Neural cell (in vitro differentiated cells): ENCODE measurements at regions not wholly inside any gene's neighbourhood (a gene's known extent, or its start where the extent isn't known, plus 50 kb on each side); places are given as distances from the start of the nearest gene placed in this dataset.

ENCODE experiments used
- H2AFZ ChIP-seq: fragments of 200-600, 300-800 bp; sonication (generic), shearing (Covaris generic); 2 replicates; pipeline ENCODE4 v1.6.0; 2014; ENCODE audit warnings: low read depth, mild to moderate bottlenecking, antibody characterized with exemption, low read length, moderate library complexity
- H3F3A ChIP-seq: fragments of 200-600 bp; shearing (Covaris generic); 2 replicates; pipeline ENCODE4 v1.6.1; 2016; ENCODE audit warnings: mild to moderate bottlenecking, moderate library complexity, mixed read lengths, antibody characterized with exemption, low read length; ENCODE audit not compliant: insufficient read depth, poor library complexity, severe bottlenecking
- H3K27ac ChIP-seq: fragments of 200-600, 300-800 bp; sonication (generic), shearing (Covaris generic); 2 replicates; pipeline ENCODE4 v1.5.1; 2014; ENCODE audit warnings: mild to moderate bottlenecking, low read length, moderate library complexity
- H3K27me3 ChIP-seq: fragments of 300-800, 200-600 bp; sonication (generic), shearing (Covaris generic); 2 replicates; pipeline ENCODE4 v1.6.0; 2014; ENCODE audit warnings: mild to moderate bottlenecking, low read depth, low read length, moderate library complexity; ENCODE audit not compliant: insufficient read depth
- H3K36me3 ChIP-seq: fragments of 300-800, 200-600 bp; sonication (generic), shearing (Covaris generic); 2 replicates; pipeline ENCODE4 v1.5.1; 2014; ENCODE audit warnings: mild to moderate bottlenecking, antibody characterized with exemption, low read length, moderate library complexity; ENCODE audit not compliant: insufficient read depth
- H3K4me2 ChIP-seq: fragments of 300-800, 200-600 bp; sonication (generic), shearing (Covaris generic); 2 replicates; pipeline ENCODE4 v1.6.0; 2014; ENCODE audit warnings: mild to moderate bottlenecking, low read length
- H3K4me3 ChIP-seq: fragments of 300-800, 200-600 bp; sonication (generic), shearing (Covaris generic); 2 replicates; pipeline ENCODE4 v1.5.1; 2014; ENCODE audit warnings: mild to moderate bottlenecking, low read length, moderate library complexity
- H3K79me2 ChIP-seq: fragments of 200-600 bp; shearing (Covaris generic); replicated peaks from 2 replicates; pipeline ENCODE4 v1.6.0; 2014; ENCODE audit warnings: mild to moderate bottlenecking, low read length, moderate library complexity; ENCODE audit not compliant: insufficient read depth
- H3K9ac ChIP-seq: fragments of 300-800, 200-600 bp; sonication (generic), shearing (Covaris generic); 2 replicates; pipeline ENCODE4 v1.6.1; 2016; ENCODE audit warnings: mild to moderate bottlenecking, low read length, mixed read lengths
- H3K9me2 ChIP-seq: fragments of 200-600 bp; shearing (Covaris generic); 2 replicates; pipeline ENCODE4 v1.6.1; 2016; ENCODE audit warnings: mild to moderate bottlenecking, low read length, mixed read lengths; ENCODE audit not compliant: insufficient read depth
- H3K9me3 ChIP-seq: fragments of 200-600, 300-800 bp; sonication (generic), shearing (Covaris generic); 2 replicates; pipeline ENCODE4 v1.6.1; 2016; ENCODE audit warnings: mild to moderate bottlenecking, mixed run types, low read length, moderate library complexity, mixed read lengths
- H4K20me1 ChIP-seq: fragments of 200-600 bp; shearing (Covaris generic); 2 replicates; pipeline ENCODE4 v1.6.1; 2016; ENCODE audit warnings: mild to moderate bottlenecking, mixed run types; ENCODE audit not compliant: insufficient read depth
- CTCF ChIP-seq: fragments of 450-650 bp; IDR thresholded peaks from 2 replicates; pipeline ENCODE4 v1.5.1; 2014; ENCODE audit warnings: antibody characterized with exemption, mild to moderate bottlenecking, moderate library complexity; ENCODE audit not compliant: poor library complexity, severe bottlenecking
- EP300 ChIP-seq: fragments of 450-650 bp; conservative IDR thresholded peaks from 2 replicates; pipeline ENCODE4 v1.6.1; 2014; ENCODE audit warnings: antibody characterized with exemption, mild to moderate bottlenecking, moderate library complexity; ENCODE audit not compliant: poor library complexity, severe bottlenecking
- EZH2 ChIP-seq: fragments of 200-600, 300-800 bp; shearing (Covaris generic), sonication (generic); IDR thresholded peaks from 2 replicates; pipeline ENCODE4 v1.6.1; 2014; ENCODE audit warnings: antibody characterized with exemption, low read length, borderline replicate concordance, mild to moderate bottlenecking; ENCODE audit not compliant: insufficient read depth, poor library complexity, severe bottlenecking
- MXI1 ChIP-seq: fragments of 450-650 bp; conservative IDR thresholded peaks from 2 replicates; pipeline ENCODE4 v1.6.1; 2014; ENCODE audit warnings: antibody characterized with exemption, mild to moderate bottlenecking; ENCODE audit not compliant: poor library complexity, severe bottlenecking
- POLR2AphosphoS5 ChIP-seq: IDR thresholded peaks from 2 replicates; pipeline ENCODE4 v1.6.1; 2012
- RAD21 ChIP-seq: fragments of 450-650 bp; conservative IDR thresholded peaks from 2 replicates; pipeline ENCODE4 v1.6.1; 2014; ENCODE audit warnings: antibody characterized with exemption, mild to moderate bottlenecking, moderate library complexity
- REST ChIP-seq: IDR thresholded peaks from 2 replicates; pipeline ENCODE4 v1.6.1; 2012; ENCODE audit warnings: borderline replicate concordance
- SMC3 ChIP-seq: fragments of 450-650 bp; conservative IDR thresholded peaks from 2 replicates; pipeline ENCODE4 v1.6.1; 2014; ENCODE audit warnings: antibody characterized with exemption, mild to moderate bottlenecking, moderate library complexity; ENCODE audit not compliant: poor library complexity
- TAF1 ChIP-seq: IDR thresholded peaks from 2 replicates; pipeline ENCODE4 v1.6.1; 2012; ENCODE audit warnings: low read depth

- TF ChIP-seq CTCF (no peak), TAF1 (no peak), REST (no peak), MXI1 (no peak), RAD21 (no peak), EP300 (no peak), POLR2AphosphoS5 (no peak)
- peaks cover 5% of the 10 kb centered on the region for H3K9me3 ChIP-seq
These were observed 534.8 kb downstream of the BRD1 start for GRCh38 chr22:49292909-49293308.

GRCh38 chr22:49291781-49292180, 535.9 kb downstream of the BRD1 start:
- no peaks in the 10 kb centered on the region for H3F3A ChIP-seq
- H3K9me3 ChIP-seq, result peaks cover 5% of the 10 kb centered on the region
- no peaks in the 10 kb centered on the region for H3K9me2 ChIP-seq
- H3K4me3 ChIP-seq, result no peak overlapping the region
- H3K79me2 ChIP-seq, result no peaks in the 10 kb centered on the region
- TF ChIP-seq TAF1 (no peak), MXI1 (no peak)
- no peaks in the 10 kb centered on the region for H4K20me1 ChIP-seq
- no peaks in the 10 kb centered on the region for H3K36me3 ChIP-seq
- H3K27ac ChIP-seq, result no peak overlapping the region
- no peaks in the 10 kb centered on the region for H3K27me3 ChIP-seq
- H2AFZ ChIP-seq, result no peak overlapping the region
- no peak overlapping the region for H3K4me2 ChIP-seq
- H3K9ac ChIP-seq, result no peak overlapping the region

More at GRCh38 chr22:49292909-49293308, 534.8 kb downstream of the BRD1 start:
- Histone ChIP-seq H2AFZ (no peak overlapping the region), H3K4me3 (no peak overlapping the region), H4K20me1 (no peaks in the 10 kb centered on the region), H3K4me2 (no peak overlapping the region), H3F3A (no peaks in the 10 kb centered on the region), H3K27ac (no peak overlapping the region), H3K27me3 (no peaks in the 10 kb centered on the region), H3K9ac (no peak overlapping the region), H3K36me3 (no peaks in the 10 kb centered on the region), H3K79me2 (no peaks in the 10 kb centered on the region), H3K9me2 (no peaks in the 10 kb centered on the region)

- H3K27me3 ChIP-seq, result no peaks in the 10 kb centered on the region
- H3F3A ChIP-seq, result no peaks in the 10 kb centered on the region
- H3K4me2 ChIP-seq, result no peak overlapping the region
- no peak overlapping the region for H3K27ac ChIP-seq
- H3K9ac ChIP-seq, result no peak overlapping the region
- no peaks in the 10 kb centered on the region for H3K9me2 ChIP-seq
- H3K79me2 ChIP-seq, result no peaks in the 10 kb centered on the region
- H3K9me3 ChIP-seq, result peaks cover 5% of the 10 kb centered on the region
- H3K36me3 ChIP-seq, result no peaks in the 10 kb centered on the region
- H2AFZ ChIP-seq, result no peak overlapping the region
- no peak overlapping the region for H3K4me3 ChIP-seq
- TF ChIP-seq EP300 (no peak), TAF1 (no peak), REST (no peak), MXI1 (no peak), SMC3 (no peak), RAD21 (no peak), CTCF (no peak), POLR2AphosphoS5 (no peak), EZH2 (no peak)
- H4K20me1 ChIP-seq, result no peaks in the 10 kb centered on the region
These were observed 536.5 kb downstream of the BRD1 start for GRCh38 chr22:49291169-49291568.
